ENCODE measurements at regions not wholly inside any gene's neighbourhood (a gene's known extent, or its start where the extent isn't known, plus 50 kb on each side); places are given as distances from the start of the nearest gene placed in this dataset.

DNA sequence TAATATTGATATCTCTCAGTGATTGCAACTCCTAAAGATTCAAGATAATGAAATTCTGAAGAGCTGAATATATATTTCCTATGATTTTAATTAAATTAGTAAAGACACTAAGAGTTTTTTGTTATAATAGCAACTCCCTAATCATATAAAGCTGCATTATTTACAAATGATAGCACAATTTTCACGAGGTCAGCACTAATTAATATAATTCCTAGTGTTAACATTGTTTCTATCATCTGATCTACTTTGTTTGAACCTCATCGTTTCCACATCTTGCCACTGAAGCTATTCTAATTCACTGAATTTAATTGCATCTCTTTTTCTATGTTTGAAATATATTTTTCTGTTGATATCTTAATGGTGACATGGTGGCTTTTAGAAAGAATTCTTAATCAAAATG is 279.1 kb upstream of the ADGRL4 start:
- DNase-seq (ENCODE audit: low read depth in 1 of 2, low spot score in 2 of 2) (no peak), FAIRE-seq (no peak)
- H3K23ac ChIP-seq (ENCODE audit: insufficient read length): no peak overlapping the region
- no peaks in the 10 kb centered on the region for H3K9me3 ChIP-seq (ENCODE audit: insufficient read depth in 2 of 2, low read depth in 1 of 2, low read length in 1 of 2)
- no peak overlapping the region for H2BK5ac ChIP-seq (ENCODE audit: low read depth, low read length)
- no peak overlapping the region for H2BK12ac ChIP-seq (ENCODE audit: low read depth, low read length)
- H4K8ac ChIP-seq (ENCODE audit: extremely low read depth, insufficient read depth, low read length): no peak overlapping the region
- H3K4me2 ChIP-seq (ENCODE audit: insufficient read depth in 1 of 2, low read depth in 2 of 2, low read length in 2 of 2): no peak overlapping the region
- H2AFZ ChIP-seq (ENCODE audit: low read length): no peak overlapping the region
- no peaks in the 10 kb centered on the region for H3K27me3 ChIP-seq (replicated peaks in 1 of 4; ENCODE audit: control insufficient read depth in 3 of 4, extremely low read depth in 1 of 4, insufficient read depth in 3 of 4, low read length in 3 of 4)
- H3K27ac ChIP-seq (ENCODE audit: low read depth, low read length): no peak overlapping the region
- H3K4ac ChIP-seq (replicated peaks; ENCODE audit: insufficient read length, low read depth, low read length): no peak overlapping the region
- H3K23me2 ChIP-seq (ENCODE audit: low read depth, low read length): no peaks in the 10 kb centered on the region
- no peaks in the 10 kb centered on the region for H3K4me1 ChIP-seq (replicated peaks in 1 of 4; ENCODE audit: control insufficient read depth in 3 of 4, insufficient read depth in 4 of 4, low read length in 3 of 4)
- 86% methylated on average over 2 of the region's 2 CpGs; no CpG with 5 or more reads in 1 of the 2 experiments for WGBS, 2 experiments (ENCODE audit: extremely low coverage in 1 of 2, insufficient coverage in 1 of 2, insufficient read length in 1 of 2, insufficient replicate concordance in 2 of 2, low coverage in 1 of 2, low lambda C conversion rate in 2 of 2, missing lambda C conversion rate in 1 of 2)
- no peak overlapping the region for H3K56ac ChIP-seq (replicated peaks; ENCODE audit: insufficient read length, low read depth, low read length)
- H2BK120ac ChIP-seq (replicated peaks; ENCODE audit: low read depth, low read length): no peak overlapping the region
- H3K79me2 ChIP-seq (ENCODE audit: control insufficient read depth in 1 of 2, insufficient read depth in 2 of 2, low read length in 2 of 2): no peaks in the 10 kb centered on the region
- H3K14ac ChIP-seq (ENCODE audit: insufficient read length): no peak overlapping the region
- H3K9ac ChIP-seq (replicated peaks in 1 of 4; ENCODE audit: extremely low read depth in 1 of 4, low read depth in 3 of 4, low read length in 3 of 4): no peak overlapping the region
- H3K36me3 ChIP-seq (ENCODE audit: control insufficient read depth in 2 of 4, insufficient read depth in 4 of 4, low read length in 3 of 4): no peaks in the 10 kb centered on the region
- H3K79me1 ChIP-seq (ENCODE audit: low read depth, low read length): no peaks in the 10 kb centered on the region
- H2AK5ac ChIP-seq (ENCODE audit: low read depth, low read length): no peak overlapping the region
- TF ChIP-seq MAFK (IDR thresholded peaks at IDR 0.05; ENCODE audit: low read depth, low read length): peak; percentile 57; the same call in 1 of the 2 replicates
- TF ChIP-seq RNF2 (IDR thresholded peaks at IDR 0.05; ENCODE audit: borderline replicate concordance, low read depth, low read length, missing control alignments, poor library complexity, severe bottlenecking): no peak
- TF ChIP-seq NANOG (IDR thresholded peaks at IDR 0.05; ENCODE audit: insufficient read depth, low read depth, low read length, poor library complexity, severe bottlenecking): no peak
- H4K20me1 ChIP-seq (replicated peaks in 1 of 2; ENCODE audit: control insufficient read depth in 1 of 2, insufficient read depth in 2 of 2, low read length in 2 of 2): no peaks in the 10 kb centered on the region
- H4K5ac ChIP-seq (ENCODE audit: insufficient read length, low read depth, low read length): no peak overlapping the region
- no peak overlapping the region for H2BK15ac ChIP-seq (ENCODE audit: low read length)
- POLR2A ChIA-PET (ENCODE audit: partially characterized antibody): no interaction called here
- H3K4me3 ChIP-seq (ENCODE audit: extremely low read depth in 1 of 4, insufficient read depth in 2 of 4, low read depth in 3 of 4, low read length in 4 of 4): no peak overlapping the region
- no peak overlapping the region for H2BK20ac ChIP-seq (ENCODE audit: low read length)
- H3K18ac ChIP-seq (ENCODE audit: extremely low read depth, low read length): no peak overlapping the region
- H4K91ac ChIP-seq (replicated peaks; ENCODE audit: insufficient read length, low read length): no peak overlapping the region
- CTCF ChIA-PET (ENCODE audit: partially characterized antibody): no interaction called here

All from H1 (cell line).